ENCODE measurements at regions not wholly inside any gene's neighbourhood (a gene's known extent, or its start where the extent isn't known, plus 50 kb on each side); places are given as distances from the start of the nearest gene placed in this dataset.

DNA sequence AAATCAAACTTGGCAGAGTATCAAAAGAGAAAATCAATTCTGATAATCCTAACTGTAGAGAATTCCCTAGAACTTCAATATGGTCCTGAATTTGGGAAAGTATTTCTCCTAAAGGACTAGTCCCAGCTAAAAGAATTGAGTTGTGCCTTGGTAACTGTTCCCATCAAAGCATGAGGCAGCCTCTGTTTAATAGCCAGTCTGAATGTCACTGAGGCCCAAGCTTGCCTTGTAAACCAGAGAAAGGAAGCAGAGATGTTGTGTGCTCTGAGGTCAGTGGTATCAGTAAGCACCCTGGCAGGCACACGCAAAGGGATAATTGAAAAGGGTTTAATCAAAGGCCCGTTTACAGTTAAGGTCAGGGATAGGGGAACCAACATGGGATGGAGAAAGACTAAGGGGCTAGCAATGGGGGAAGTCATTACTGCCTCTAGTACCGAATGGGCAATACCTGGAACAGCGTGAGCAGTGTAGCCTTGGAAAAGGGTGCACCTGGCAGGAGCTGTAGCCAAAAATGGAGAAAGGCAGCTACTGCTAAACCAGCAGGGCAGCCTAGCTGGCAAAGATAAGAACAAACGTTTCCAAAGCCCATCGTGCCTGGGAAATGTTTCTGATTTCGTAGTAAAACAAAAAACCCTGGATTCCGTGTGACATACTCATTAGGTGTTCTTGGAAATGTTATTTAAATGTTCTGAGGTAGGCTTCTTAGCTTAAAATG, 635.5 kb downstream of the PLPP3 start:
- no peak for TF ChIP-seq ZNF274 (IDR thresholded peaks at IDR 0.05; ENCODE audit: low read depth, low read length)
- no peak overlapping the region for H3K4me3 ChIP-seq (ENCODE audit: low read length)

DNA sequence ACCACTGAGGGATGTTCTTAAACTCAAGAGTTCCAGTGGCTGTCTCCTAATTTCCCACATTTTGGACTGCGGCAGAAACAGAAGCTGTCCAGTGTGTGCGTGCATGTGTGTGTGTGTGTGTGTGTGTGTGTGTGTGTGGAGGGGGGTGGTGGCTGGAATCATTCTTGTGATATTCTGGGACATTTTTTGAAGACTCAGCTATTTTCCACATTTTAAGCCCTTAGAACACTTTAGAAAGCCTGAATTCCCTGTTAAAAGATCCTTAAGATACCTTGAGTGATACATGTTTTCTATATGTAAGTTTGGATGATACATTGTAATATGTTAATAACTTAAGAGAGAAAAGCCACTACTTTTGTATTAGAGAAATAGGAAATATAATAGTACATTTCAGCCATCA, 636.4 kb downstream of the PLPP3 start:
- TF ChIP-seq ZNF274 (IDR thresholded peaks at IDR 0.05; ENCODE audit: low read depth, low read length): no peak
- H3K4me3 ChIP-seq (ENCODE audit: low read length): no peak overlapping the region

DNA sequence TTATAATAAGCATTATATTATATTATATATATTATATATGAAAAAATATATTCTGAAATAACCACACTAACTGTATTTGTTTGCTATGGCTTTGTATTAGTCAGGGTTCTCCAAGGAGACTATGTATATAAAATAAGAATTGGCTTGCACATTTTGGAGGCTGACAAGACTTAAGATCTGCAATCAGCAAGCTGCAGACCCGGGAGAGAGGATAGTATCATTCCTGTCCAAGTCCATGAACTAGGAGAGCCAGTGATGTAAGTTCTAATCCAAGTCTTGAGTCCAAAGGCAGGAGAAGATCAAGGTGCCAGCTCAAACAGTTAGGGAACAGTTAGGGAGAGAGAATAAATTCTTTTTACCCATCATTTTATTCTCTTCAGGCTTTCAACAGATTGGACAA, 639.5 kb downstream of the PLPP3 start:
- TF ChIP-seq ZNF274 (IDR thresholded peaks at IDR 0.05; ENCODE audit: low read depth, low read length): no peak
- no peak overlapping the region for H3K4me3 ChIP-seq (ENCODE audit: low read length)

DNA sequence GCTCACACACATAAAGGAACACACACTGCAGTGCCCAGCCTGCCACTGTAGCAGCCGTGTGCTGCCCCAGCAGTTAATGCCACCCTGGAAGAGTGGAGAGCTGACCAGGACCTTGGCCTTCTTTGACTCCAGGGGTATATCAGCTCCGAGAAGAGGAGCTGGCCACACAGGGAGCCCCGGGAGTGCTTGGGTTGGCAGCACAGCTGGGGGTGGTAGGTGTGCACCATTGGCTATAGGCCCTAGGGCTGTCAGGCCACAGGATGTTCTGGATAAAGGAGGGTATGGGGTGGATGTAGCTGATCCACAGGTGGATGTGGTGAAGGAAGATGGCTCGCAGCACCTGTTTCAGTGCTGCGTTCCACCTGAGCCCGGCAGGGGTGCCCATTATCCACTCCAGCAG, 640.5 kb downstream of the PLPP3 start:
- no peak overlapping the region for H3K4me3 ChIP-seq (ENCODE audit: low read length)
- TF ChIP-seq ZNF274 (IDR thresholded peaks at IDR 0.05; ENCODE audit: low read depth, low read length): no peak

DNA sequence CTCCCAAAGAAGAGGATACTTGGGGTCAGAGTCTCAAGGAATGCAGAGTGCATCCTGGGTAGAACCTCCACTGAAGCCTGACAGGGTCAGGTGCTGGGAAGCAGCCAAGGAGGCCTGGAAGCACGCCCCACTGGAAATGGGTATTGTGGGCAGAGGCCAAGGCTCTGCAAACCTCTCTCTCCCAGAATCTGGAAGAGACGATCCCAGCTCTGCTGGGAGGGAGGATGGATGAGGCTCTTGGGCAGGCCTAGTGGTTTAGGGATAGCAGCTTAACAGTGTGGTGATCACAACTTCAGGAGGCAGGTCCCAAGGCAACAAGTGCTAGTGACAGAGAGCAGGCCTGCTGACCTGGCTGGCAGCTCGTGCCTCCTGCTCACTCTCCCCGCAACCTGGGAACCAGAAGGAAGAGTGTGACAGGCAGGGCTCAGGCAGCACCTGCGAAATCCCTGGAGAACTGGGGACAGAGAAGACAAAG, 641.0 kb downstream of the PLPP3 start:
- H3K4me3 ChIP-seq (ENCODE audit: low read length): no peak overlapping the region
- TF ChIP-seq ZNF274 (IDR thresholded peaks at IDR 0.05; ENCODE audit: low read depth, low read length): no peak

DNA sequence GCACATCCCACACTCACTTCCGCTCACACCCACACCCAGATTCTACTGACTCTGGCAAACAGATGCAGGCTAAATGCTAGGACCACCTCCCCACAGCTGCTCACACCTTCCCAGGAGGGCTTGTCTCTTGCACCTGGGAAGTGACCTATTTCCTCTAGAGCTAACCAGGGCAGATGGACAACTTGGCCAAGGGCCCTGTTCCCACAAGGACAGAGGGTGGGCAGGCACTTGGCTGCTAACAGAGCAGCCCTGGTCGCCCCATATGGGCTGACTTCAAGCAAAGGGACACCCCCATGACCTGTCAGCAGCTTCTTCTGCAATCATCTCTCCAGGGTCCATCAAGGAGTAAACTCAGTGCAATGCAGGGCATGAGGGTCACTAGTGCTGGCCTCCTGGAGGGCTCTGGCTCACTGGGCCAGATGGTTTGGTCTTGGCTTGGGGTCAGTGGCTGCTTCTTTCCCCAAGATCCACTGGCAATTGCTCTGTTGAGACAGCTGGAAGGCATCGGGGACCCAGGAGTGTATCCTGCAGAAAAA, 641.5 kb downstream of the PLPP3 start:
- H3K4me3 ChIP-seq (ENCODE audit: low read length): no peak overlapping the region
- TF ChIP-seq ZNF274 (IDR thresholded peaks at IDR 0.05; ENCODE audit: low read depth, low read length): no peak

DNA sequence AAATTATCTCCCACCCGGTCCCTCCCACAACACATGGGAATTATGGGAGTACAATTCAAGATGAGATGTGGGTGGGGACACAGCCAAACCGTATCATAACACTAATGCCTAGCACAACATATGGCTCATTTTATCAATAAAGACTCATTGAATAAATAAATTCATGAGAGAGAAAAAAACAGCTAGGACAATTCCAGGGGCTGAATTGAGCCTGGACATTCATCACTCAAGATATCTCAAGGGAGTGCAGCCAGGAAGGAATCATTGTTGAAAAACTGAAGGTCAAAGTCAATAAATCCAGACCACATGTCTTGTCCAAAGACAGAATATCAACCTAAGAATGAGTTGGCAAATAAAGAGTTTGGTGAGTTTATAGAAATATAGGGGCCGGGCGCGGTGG, 644.1 kb downstream of the PLPP3 start:
- no peak for TF ChIP-seq ZNF274 (IDR thresholded peaks at IDR 0.05; ENCODE audit: low read depth, low read length)
- H3K4me3 ChIP-seq (ENCODE audit: low read length): no peak overlapping the region

DNA sequence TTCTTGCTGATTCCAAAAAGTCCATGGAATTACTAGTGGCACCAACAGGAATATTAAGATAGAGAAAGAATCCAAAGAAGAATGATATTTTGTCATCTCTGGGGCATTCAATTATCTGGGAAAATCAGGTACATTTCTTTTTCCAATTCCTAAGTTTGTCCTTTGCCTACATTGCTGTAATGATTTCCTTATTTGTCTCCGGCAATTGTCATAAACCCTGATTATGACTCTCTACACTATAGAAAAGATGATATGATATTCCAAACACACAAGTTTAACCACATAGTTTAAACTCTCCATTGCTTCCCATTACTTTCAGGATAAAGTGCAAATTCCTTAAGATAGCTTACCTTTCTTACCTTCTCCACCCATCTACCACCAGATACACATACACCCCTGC, 647.0 kb downstream of the PLPP3 start:
- no peak for TF ChIP-seq ZNF274 (IDR thresholded peaks at IDR 0.05; ENCODE audit: low read depth, low read length)

DNA sequence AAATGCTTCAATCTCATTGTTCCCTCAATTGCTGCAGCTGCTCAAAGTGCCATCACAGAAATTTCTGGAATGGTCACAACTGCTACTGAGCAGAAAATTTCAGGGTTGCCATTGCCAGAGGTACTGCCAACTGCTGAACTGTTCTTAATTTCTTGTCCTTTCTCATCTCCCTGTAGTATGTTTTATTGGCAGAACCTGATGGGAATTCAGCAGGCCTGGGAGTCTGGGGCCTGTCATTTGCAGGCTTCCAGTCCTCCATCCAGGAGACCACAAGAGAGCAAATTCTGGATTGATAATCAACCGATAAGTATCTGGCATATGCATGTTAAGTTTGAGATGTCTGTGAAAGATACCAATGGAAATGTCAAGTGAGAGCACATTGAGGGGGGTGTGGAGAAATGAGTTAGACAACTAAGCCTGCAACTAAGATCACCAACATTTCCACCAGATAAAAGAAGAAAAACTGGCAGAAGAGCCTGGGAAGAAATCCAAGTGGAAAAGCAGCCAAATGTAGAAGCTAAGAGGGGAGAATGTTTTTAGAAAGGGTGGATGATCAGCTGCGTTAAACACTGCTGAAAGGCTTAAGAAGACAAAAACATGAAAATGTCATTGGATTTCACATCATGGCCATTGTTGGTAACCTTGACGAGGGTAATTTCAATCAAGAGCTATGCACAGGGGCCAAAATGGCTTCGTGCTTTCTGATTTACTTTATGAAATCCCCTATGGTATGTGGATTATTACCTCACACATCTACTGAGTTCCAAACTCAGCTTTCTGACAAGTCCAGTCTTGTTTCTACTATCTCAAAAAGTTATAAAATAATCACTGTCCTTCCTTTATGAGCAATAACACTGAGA, 648.1 kb downstream of the PLPP3 start:
- TF ChIP-seq ZNF274 (IDR thresholded peaks at IDR 0.05; ENCODE audit: low read depth, low read length): no peak
- no peak overlapping the region for H3K4me3 ChIP-seq (ENCODE audit: low read length)

More for the DNA sequence above, 647.0 kb downstream of the PLPP3 start:
- no peak overlapping the region for H3K4me3 ChIP-seq (ENCODE audit: low read length)

DNA sequence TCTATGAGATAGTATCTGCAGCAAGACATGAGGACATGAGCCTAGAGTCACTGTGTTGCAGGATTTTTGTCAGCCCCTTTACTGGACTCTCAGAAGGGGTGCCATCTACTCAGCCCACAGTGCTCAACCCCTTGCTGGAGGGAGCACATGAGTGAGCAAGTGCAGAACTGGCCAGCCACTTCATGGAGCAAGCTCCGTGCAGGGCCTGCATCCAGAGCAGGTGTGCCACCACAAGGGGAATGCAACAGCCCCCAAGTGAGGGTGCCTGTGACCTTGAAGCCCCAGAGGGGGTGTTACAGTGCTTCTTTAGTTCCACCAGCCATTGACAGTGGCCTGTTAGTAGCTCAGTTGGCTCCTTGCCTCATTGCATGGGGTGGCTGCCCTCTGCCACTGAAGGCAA, 649.7 kb downstream of the PLPP3 start:
- no peak for TF ChIP-seq ZNF274 (IDR thresholded peaks at IDR 0.05; ENCODE audit: low read depth, low read length)
- H3K4me3 ChIP-seq (ENCODE audit: low read length): no peak overlapping the region

DNA sequence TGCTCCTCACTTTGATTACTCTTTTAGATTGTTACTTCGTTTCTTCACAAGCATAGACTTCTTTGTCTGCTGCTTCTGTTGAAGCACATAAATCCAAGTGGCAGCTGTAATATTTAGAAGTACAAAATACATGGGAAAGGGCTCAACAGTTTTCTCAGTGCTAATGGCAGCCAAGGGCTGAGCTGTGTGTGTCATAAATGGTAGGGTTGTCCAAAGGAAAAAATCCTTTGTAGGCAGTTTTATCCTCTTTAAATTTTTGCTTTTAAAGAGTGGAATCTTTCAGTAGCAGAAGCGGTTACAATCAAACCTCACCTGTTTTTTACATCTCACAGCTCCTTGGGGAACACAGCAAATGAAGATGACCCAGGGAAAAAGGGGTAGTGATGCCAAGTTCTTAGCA, 650.8 kb downstream of the PLPP3 start:
- no peak overlapping the region for H3K4me3 ChIP-seq (ENCODE audit: low read length)
- no peak for TF ChIP-seq ZNF274 (IDR thresholded peaks at IDR 0.05; ENCODE audit: low read depth, low read length)

DNA sequence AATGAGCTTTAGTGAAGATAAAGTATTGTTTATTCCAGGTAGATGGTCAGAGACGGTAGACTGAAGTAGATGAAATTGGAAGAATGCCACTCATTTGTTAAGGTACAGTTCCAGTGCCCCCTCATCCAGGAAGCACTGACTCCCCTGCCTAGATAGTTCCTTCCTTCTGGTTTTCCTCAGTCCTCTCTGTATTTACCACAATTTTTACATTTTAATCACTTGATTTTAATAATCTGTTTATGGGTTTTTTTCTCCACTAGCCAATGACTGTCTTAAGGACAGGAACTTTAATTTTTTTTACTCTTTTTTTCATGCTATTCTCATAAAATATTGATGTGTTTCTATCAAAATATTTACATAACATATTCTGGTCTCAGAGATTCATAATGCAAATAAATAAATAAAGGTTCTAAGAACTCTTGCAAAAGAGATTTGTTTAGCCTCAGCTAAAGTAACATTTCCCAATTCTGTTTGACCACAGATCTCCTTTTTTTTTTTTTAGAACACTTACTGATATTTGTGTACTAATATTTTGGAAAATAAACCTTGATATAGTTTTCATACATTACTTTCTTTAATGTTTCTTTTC, 651.6 kb downstream of the PLPP3 start:
- no peak overlapping the region for H3K4me3 ChIP-seq (ENCODE audit: low read length)
- TF ChIP-seq ZNF274 (IDR thresholded peaks at IDR 0.05; ENCODE audit: low read depth, low read length): no peak

DNA sequence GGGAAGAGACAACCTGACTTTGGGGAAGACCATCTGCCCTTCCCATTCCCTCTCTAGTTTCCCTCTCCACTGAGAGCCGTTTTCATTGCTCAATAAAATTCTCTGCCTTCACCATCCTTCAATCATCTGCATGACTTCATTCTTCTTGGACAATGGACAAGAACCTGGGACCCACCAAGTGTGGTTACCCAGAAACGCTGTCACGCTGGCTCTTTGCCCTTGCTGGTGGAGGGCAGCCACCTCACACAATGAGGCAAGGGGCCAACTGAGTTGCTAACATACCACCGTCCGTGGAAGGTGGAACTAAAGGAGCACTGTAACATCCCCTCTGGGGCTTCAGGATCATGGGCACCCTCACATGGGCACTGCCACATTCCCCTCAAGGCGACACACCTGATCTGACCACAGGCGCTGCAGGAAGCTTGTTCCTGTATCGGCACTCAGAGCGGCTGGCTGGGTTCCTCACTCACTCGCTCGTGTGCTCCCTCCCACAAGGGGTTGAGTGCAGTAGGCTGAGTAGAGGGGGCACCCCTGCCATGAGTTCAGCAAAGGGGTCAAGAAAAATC, 652.4 kb downstream of the PLPP3 start:
- TF ChIP-seq ZNF274 (IDR thresholded peaks at IDR 0.05; ENCODE audit: low read depth, low read length): no peak
- H3K4me3 ChIP-seq (ENCODE audit: low read length): no peak overlapping the region

DNA sequence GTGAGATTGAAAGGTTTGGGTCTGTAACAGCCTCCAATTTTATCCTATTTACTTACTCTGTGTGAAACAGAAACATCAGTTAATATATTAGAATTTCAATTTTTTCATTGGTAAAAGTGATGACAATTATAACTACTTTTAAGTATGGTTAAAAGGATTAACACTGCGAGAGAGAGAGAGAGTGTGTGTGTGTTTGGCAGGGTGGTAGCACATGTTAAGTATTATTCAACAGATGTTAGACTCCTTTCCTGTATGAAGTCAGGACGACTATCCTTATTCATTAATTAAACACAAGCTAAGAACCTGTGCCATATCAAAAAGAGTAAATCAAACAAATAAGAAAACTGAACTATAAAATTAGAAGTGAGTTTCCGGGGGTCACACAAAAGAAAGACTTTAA, 662.5 kb downstream of the PLPP3 start:
- no peak overlapping the region for H3K4me3 ChIP-seq (ENCODE audit: low read length)
- TF ChIP-seq ZNF274 (IDR thresholded peaks at IDR 0.05; ENCODE audit: low read depth, low read length): no peak

All from GM08714 (cell line).